ENCODE measurements at regions not wholly inside any gene's neighbourhood (a gene's known extent, or its start where the extent isn't known, plus 50 kb on each side); places are given as distances from the start of the nearest gene placed in this dataset.

DNA sequence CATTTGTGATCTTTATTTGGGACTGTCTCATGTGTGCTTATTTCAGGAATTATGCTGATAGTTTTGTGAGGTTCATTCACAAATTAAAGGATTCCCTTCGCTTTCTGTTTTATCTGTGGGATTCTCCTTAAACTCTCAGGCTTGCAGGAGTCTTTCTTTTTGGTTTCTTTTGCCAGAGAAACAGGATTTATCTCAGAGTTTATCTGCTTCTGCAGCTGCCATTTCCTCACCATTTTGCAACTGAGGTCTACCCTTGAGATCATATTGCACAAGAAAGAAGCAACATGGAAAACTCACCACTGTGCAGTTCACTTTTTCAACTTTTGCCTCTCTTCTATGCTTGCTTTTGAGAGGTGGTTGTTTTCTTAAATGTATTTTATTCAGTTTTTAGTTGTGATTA lies 201.0 kb downstream of the PRL start:
- TF ChIP-seq EZH2phosphoT487 (IDR thresholded peaks at IDR 0.05; ENCODE audit: borderline replicate concordance), result no peak
- TF ChIP-seq, protein P1, sequence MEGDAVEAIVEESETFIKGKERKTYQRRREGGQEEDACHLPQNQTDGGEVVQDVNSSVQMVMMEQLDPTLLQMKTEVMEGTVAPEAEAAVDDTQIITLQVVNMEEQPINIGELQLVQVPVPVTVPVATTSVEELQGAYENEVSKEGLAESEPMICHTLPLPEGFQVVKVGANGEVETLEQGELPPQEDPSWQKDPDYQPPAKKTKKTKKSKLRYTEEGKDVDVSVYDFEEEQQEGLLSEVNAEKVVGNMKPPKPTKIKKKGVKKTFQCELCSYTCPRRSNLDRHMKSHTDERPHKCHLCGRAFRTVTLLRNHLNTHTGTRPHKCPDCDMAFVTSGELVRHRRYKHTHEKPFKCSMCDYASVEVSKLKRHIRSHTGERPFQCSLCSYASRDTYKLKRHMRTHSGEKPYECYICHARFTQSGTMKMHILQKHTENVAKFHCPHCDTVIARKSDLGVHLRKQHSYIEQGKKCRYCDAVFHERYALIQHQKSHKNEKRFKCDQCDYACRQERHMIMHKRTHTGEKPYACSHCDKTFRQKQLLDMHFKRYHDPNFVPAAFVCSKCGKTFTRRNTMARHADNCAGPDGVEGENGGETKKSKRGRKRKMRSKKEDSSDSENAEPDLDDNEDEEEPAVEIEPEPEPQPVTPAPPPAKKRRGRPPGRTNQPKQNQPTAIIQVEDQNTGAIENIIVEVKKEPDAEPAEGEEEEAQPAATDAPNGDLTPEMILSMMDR (conservative IDR thresholded peaks at IDR 0.05; ENCODE audit: low read length), result no peak
- H3K9me3 ChIP-seq (ENCODE audit: insufficient read depth, low read depth, low read length), result no peaks in the 10 kb centered on the region
- no peaks in the 10 kb centered on the region for H4K20me1 ChIP-seq (ENCODE audit: insufficient read depth, low read length, poor library complexity, severe bottlenecking)
- H3K79me2 ChIP-seq (ENCODE audit: insufficient read depth, low read length), result peaks cover 4% of the 10 kb centered on the region; the same call in 1 of the 2 replicates
- H3K27me3 ChIP-seq (ENCODE audit: insufficient read depth, low read length, poor library complexity, severe bottlenecking), result no peaks in the 10 kb centered on the region
- peaks cover 12% of the 10 kb centered on the region; the same call in 1 of the 2 replicates for H3K36me3 ChIP-seq (ENCODE audit: insufficient read depth, low read length)
- peaks cover 33% of the 10 kb centered on the region for H3K4me1 ChIP-seq (ENCODE audit: insufficient read depth, low read length, poor library complexity, severe bottlenecking)
- no peaks in the 10 kb centered on the region for H3K9me2 ChIP-seq (replicated peaks; ENCODE audit: low read depth, low read length)
- H3F3A ChIP-seq (ENCODE audit: low read depth), result no peaks in the 10 kb centered on the region
- no peak overlapping the region for H3K4me3 ChIP-seq (ENCODE audit: low read length, poor library complexity, severe bottlenecking)
- H3K9ac ChIP-seq (ENCODE audit: low read depth, low read length, poor library complexity, severe bottlenecking), result no peak overlapping the region
- H3K4me2 ChIP-seq (ENCODE audit: low read depth, low read length, poor library complexity, severe bottlenecking), result peak overlapping the region; percentile 21
- no peak overlapping the region for H2AFZ ChIP-seq (ENCODE audit: low read length)

GRCh38 chr6:22098601-22099031 lies 198.2 kb downstream of the PRL start:
- no peaks in the 10 kb centered on the region for H4K20me1 ChIP-seq (ENCODE audit: insufficient read depth, low read length, poor library complexity, severe bottlenecking)
- H3K9ac ChIP-seq (ENCODE audit: low read depth, low read length, poor library complexity, severe bottlenecking), result no peak overlapping the region
- H3K9me2 ChIP-seq (replicated peaks; ENCODE audit: low read depth, low read length), result no peaks in the 10 kb centered on the region
- no peak overlapping the region for H2AFZ ChIP-seq (ENCODE audit: low read length)
- H3K79me2 ChIP-seq (ENCODE audit: insufficient read depth, low read length), result peaks cover 4% of the 10 kb centered on the region; the same call in 1 of the 2 replicates
- peaks cover 20% of the 10 kb centered on the region for H3K36me3 ChIP-seq (ENCODE audit: insufficient read depth, low read length)
- H3K4me3 ChIP-seq (ENCODE audit: low read length, poor library complexity, severe bottlenecking), result no peak overlapping the region
- H3K4me1 ChIP-seq (ENCODE audit: insufficient read depth, low read length, poor library complexity, severe bottlenecking), result peaks cover 33% of the 10 kb centered on the region
- H3K9me3 ChIP-seq (ENCODE audit: insufficient read depth, low read depth, low read length), result no peaks in the 10 kb centered on the region
- H3K27me3 ChIP-seq (ENCODE audit: insufficient read depth, low read length, poor library complexity, severe bottlenecking), result no peaks in the 10 kb centered on the region
- no peak for TF ChIP-seq EZH2phosphoT487 (IDR thresholded peaks at IDR 0.05; ENCODE audit: borderline replicate concordance)
- TF ChIP-seq, protein P1 (conservative IDR thresholded peaks at IDR 0.05; ENCODE audit: low read length), result no peak
- H3K4me2 ChIP-seq (ENCODE audit: low read depth, low read length, poor library complexity, severe bottlenecking), result no peak overlapping the region
- no peaks in the 10 kb centered on the region for H3F3A ChIP-seq (ENCODE audit: low read depth)

GRCh38 chr6:22099231-22099630 lies 197.6 kb downstream of the PRL start:
- H3K4me3 ChIP-seq (ENCODE audit: low read length, poor library complexity, severe bottlenecking), result no peak overlapping the region
- H3K4me2 ChIP-seq (ENCODE audit: low read depth, low read length, poor library complexity, severe bottlenecking), result no peak overlapping the region
- no peaks in the 10 kb centered on the region for H3K9me2 ChIP-seq (replicated peaks; ENCODE audit: low read depth, low read length)
- no peaks in the 10 kb centered on the region for H3K27me3 ChIP-seq (ENCODE audit: insufficient read depth, low read length, poor library complexity, severe bottlenecking)
- H3K36me3 ChIP-seq (ENCODE audit: insufficient read depth, low read length), result peaks cover 21% of the 10 kb centered on the region
- H3K4me1 ChIP-seq (ENCODE audit: insufficient read depth, low read length, poor library complexity, severe bottlenecking), result peaks cover 33% of the 10 kb centered on the region
- H3K9ac ChIP-seq (ENCODE audit: low read depth, low read length, poor library complexity, severe bottlenecking), result no peak overlapping the region
- H3K79me2 ChIP-seq (ENCODE audit: insufficient read depth, low read length), result peaks cover 4% of the 10 kb centered on the region; the same call in 1 of the 2 replicates
- no peaks in the 10 kb centered on the region for H3F3A ChIP-seq (ENCODE audit: low read depth)
- TF ChIP-seq EZH2phosphoT487 (IDR thresholded peaks at IDR 0.05; ENCODE audit: borderline replicate concordance), result no peak
- TF ChIP-seq, protein P1 (conservative IDR thresholded peaks at IDR 0.05; ENCODE audit: low read length), result no peak
- no peak overlapping the region for H2AFZ ChIP-seq (ENCODE audit: low read length)
- no peaks in the 10 kb centered on the region for H4K20me1 ChIP-seq (ENCODE audit: insufficient read depth, low read length, poor library complexity, severe bottlenecking)
- no peaks in the 10 kb centered on the region for H3K9me3 ChIP-seq (ENCODE audit: insufficient read depth, low read depth, low read length)

Measured in Loucy (cell line).